ENCODE measurements at regions not wholly inside any gene's neighbourhood (a gene's known extent, or its start where the extent isn't known, plus 50 kb on each side); places are given as distances from the start of the nearest gene placed in this dataset.

GRCh38 chr2:215620528-215620927 is 184.7 kb upstream of the FN1 start:
- TF ChIP-seq, protein P1, sequence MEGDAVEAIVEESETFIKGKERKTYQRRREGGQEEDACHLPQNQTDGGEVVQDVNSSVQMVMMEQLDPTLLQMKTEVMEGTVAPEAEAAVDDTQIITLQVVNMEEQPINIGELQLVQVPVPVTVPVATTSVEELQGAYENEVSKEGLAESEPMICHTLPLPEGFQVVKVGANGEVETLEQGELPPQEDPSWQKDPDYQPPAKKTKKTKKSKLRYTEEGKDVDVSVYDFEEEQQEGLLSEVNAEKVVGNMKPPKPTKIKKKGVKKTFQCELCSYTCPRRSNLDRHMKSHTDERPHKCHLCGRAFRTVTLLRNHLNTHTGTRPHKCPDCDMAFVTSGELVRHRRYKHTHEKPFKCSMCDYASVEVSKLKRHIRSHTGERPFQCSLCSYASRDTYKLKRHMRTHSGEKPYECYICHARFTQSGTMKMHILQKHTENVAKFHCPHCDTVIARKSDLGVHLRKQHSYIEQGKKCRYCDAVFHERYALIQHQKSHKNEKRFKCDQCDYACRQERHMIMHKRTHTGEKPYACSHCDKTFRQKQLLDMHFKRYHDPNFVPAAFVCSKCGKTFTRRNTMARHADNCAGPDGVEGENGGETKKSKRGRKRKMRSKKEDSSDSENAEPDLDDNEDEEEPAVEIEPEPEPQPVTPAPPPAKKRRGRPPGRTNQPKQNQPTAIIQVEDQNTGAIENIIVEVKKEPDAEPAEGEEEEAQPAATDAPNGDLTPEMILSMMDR (IDR thresholded peaks at IDR 0.05), result no peak
- TF ChIP-seq POLR2A (IDR thresholded peaks at IDR 0.05), result no peak
